ENCODE measurements at regions not wholly inside any gene's neighbourhood (a gene's known extent, or its start where the extent isn't known, plus 50 kb on each side); places are given as distances from the start of the nearest gene placed in this dataset.

- TF ChIP-seq, protein P1, sequence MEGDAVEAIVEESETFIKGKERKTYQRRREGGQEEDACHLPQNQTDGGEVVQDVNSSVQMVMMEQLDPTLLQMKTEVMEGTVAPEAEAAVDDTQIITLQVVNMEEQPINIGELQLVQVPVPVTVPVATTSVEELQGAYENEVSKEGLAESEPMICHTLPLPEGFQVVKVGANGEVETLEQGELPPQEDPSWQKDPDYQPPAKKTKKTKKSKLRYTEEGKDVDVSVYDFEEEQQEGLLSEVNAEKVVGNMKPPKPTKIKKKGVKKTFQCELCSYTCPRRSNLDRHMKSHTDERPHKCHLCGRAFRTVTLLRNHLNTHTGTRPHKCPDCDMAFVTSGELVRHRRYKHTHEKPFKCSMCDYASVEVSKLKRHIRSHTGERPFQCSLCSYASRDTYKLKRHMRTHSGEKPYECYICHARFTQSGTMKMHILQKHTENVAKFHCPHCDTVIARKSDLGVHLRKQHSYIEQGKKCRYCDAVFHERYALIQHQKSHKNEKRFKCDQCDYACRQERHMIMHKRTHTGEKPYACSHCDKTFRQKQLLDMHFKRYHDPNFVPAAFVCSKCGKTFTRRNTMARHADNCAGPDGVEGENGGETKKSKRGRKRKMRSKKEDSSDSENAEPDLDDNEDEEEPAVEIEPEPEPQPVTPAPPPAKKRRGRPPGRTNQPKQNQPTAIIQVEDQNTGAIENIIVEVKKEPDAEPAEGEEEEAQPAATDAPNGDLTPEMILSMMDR (IDR thresholded peaks at IDR 0.05; ENCODE audit: extremely low read depth, missing control alignments), result no peak
- DNase-seq (ENCODE audit: low spot score), result no peak
These were observed 221.2 kb downstream of the SETD4 start for GRCh38 chr21:35838987-35839763.

- no peak for DNase-seq (ENCODE audit: low spot score)
- TF ChIP-seq, protein P1 (IDR thresholded peaks at IDR 0.05; ENCODE audit: extremely low read depth, missing control alignments), result no peak
These were observed 222.0 kb downstream of the SETD4 start for GRCh38 chr21:35838350-35838749.

DNA sequence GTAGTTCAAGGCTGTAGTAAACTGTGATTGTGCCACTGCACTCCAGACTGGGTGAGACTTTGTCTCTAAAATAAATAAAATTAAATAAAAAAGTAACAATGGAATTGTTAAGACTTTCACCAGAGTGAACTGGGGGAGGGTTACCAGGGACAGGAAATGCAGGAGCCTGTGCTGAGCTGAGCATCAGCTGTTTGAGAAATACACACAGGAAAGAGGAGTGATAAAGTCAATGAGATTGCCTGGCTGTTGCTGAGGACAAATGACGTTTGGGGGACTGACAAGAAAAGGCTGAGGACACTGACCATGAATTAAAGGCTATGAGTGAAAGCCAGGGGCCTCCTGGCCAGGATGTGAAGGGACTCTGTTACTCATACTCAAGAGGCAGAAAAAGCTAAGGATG, 226.3 kb downstream of the SETD4 start:
- DNase-seq (ENCODE audit: low spot score), result no peak
- TF ChIP-seq, protein P1 (IDR thresholded peaks at IDR 0.05; ENCODE audit: extremely low read depth, missing control alignments), result no peak

- DNase-seq (ENCODE audit: low spot score), result no peak
- TF ChIP-seq, protein P1 (IDR thresholded peaks at IDR 0.05; ENCODE audit: extremely low read depth, missing control alignments), result no peak
These were observed 226.9 kb downstream of the SETD4 start for GRCh38 chr21:35833388-35833787.

GRCh38 chr21:35831230-35831629, 229.1 kb downstream of the SETD4 start:
- DNase-seq (ENCODE audit: low spot score), result no peak
- TF ChIP-seq, protein P1 (IDR thresholded peaks at IDR 0.05; ENCODE audit: extremely low read depth, missing control alignments), result no peak

GRCh38 chr21:35829067-35829466, 231.3 kb downstream of the SETD4 start:
- no peak for DNase-seq (ENCODE audit: low spot score)
- TF ChIP-seq, protein P1 (IDR thresholded peaks at IDR 0.05; ENCODE audit: extremely low read depth, missing control alignments), result no peak

GRCh38 chr21:35828161-35828560, 232.2 kb downstream of the SETD4 start:
- TF ChIP-seq, protein P1 (IDR thresholded peaks at IDR 0.05; ENCODE audit: extremely low read depth, missing control alignments), result no peak
- no peak for DNase-seq (ENCODE audit: low spot score)
